ENCODE measurements at regions not wholly inside any gene's neighbourhood (a gene's known extent, or its start where the extent isn't known, plus 50 kb on each side); places are given as distances from the start of the nearest gene placed in this dataset.
A peak's percentile ranks its signal among the peaks of the same experiment; 100 is the strongest.

DNA sequence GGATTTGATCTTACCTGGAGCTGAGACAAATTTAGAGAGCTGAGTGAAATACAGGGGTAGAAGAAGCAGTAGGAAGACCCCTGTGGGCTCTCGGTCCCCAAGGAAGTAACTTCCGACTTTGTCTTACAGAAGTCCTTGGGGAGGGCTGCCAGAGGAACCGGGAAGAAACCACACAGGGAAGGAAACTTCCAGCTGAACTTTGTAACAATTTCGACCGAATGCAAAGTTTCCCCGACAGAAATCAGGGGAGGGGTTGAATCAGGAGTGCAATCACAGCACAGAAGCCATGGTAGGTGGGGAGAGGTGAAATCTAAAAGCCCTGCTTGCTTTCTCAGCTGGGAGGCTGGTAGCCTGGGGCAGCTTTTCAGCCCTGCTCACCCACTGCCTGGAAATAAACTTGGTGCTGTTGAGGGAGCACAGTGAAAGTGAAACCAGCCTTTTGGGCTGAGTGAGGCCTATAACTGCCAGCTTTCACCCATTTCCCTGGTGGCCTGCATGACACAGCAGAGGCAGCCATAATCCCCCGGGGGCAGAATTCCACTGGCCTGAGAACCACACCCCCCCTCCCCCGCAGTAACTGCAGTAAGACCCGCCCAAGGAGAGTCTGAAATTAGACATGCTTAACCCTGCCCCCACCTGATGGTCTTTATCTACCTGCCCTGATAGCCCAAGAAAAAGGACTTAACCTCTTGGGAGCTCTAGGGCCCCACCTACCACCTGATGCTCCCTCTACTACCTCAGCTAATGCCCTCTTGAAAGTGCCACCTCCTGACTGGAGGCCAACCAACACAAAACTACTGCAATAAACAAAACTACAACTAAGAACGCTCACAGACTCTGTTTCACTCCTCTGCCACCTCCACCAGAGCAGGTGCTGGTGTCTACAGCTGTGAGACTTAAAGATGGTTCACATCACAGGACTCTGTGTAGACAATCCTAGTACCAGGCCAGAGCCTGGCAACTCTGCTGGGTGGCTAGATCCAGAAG, 248.2 kb downstream of the PARM1 start:
- no peak overlapping the region for H3K4me3 Mint-ChIP-seq
- H3K9ac ChIP-seq (ENCODE audit: extremely low read depth, insufficient read length, low read length) = no peak overlapping the region

More for the DNA sequence above, 248.2 kb downstream of the PARM1 start:
- no peaks in the 10 kb centered on the region for H3K27me3 Mint-ChIP-seq (ENCODE audit: low read depth)
- H3K36me3 Mint-ChIP-seq (ENCODE audit: insufficient read depth in 1 of 3, low read depth in 3 of 3) = peaks cover 0 to 4% (median 0%) of the 10 kb centered on the region in 3 experiments; a peak in 3 of 7 replicates
- Histone ChIP-seq H4K91ac (ENCODE audit: insufficient read length, low read depth, low read length) (peak overlapping the region; percentile 75), H4K5ac (ENCODE audit: insufficient read length, low read depth, low read length) (no peak overlapping the region), H3K4me2 (ENCODE audit: insufficient read depth, insufficient read length, low read length) (no peak overlapping the region), H3K27me3 (ENCODE audit: insufficient read depth, low read length) (no peaks in the 10 kb centered on the region), H3K23me2 (ENCODE audit: insufficient read length, low read depth, low read length, poor library complexity, severe bottlenecking) (no peaks in the 10 kb centered on the region), H3K79me1 (ENCODE audit: insufficient read depth, low read depth, low read length, poor library complexity, severe bottlenecking) (no peaks in the 10 kb centered on the region), H2BK5ac (ENCODE audit: insufficient read length, low read length) (no peak overlapping the region), H4K8ac (replicated peaks; ENCODE audit: insufficient read length, low read depth, low read length) (no peak overlapping the region), H2BK120ac (ENCODE audit: low read depth, low read length, poor library complexity, severe bottlenecking) (no peak overlapping the region), H3K4ac (ENCODE audit: low read depth, low read length) (no peak overlapping the region), H2BK20ac (ENCODE audit: low read depth, low read length, poor library complexity, severe bottlenecking) (no peak overlapping the region), H3K4me1 (ENCODE audit: insufficient read depth, low read length) (0 out of 2 replicates have a peak, but pooled peaks cover 3% of the 10 kb centered on the region), H3K14ac (ENCODE audit: insufficient read depth, low read length) (no peak overlapping the region), H3K56ac (ENCODE audit: insufficient read length, low read depth, low read length) (no peak overlapping the region), H3K27ac (ENCODE audit: insufficient read length, low read depth, low read length) (no peak overlapping the region), H2AFZ (ENCODE audit: low read length) (peak overlapping the region; percentile 82), H2BK15ac (ENCODE audit: low read depth, low read length) (no peak overlapping the region), H4K20me1 (ENCODE audit: control insufficient read depth, insufficient read depth, insufficient read length) (no peaks in the 10 kb centered on the region), H3K23ac (ENCODE audit: insufficient read length, low read depth, low read length) (no peak overlapping the region), H3T11ph (ENCODE audit: low read length) (no peak overlapping the region), H3K79me2 (ENCODE audit: insufficient read depth, low read length) (no peaks in the 10 kb centered on the region), H2AK5ac (ENCODE audit: insufficient read length, low read length) (no peak overlapping the region), H3K18ac (ENCODE audit: insufficient read length, low read depth, low read length) (no peak overlapping the region), H3K9me3 (ENCODE audit: control insufficient read depth, low read depth, low read length) (no peaks in the 10 kb centered on the region), H2BK12ac (ENCODE audit: insufficient read length, low read depth, low read length) (no peak overlapping the region)
- TF ChIP-seq, protein P1, sequence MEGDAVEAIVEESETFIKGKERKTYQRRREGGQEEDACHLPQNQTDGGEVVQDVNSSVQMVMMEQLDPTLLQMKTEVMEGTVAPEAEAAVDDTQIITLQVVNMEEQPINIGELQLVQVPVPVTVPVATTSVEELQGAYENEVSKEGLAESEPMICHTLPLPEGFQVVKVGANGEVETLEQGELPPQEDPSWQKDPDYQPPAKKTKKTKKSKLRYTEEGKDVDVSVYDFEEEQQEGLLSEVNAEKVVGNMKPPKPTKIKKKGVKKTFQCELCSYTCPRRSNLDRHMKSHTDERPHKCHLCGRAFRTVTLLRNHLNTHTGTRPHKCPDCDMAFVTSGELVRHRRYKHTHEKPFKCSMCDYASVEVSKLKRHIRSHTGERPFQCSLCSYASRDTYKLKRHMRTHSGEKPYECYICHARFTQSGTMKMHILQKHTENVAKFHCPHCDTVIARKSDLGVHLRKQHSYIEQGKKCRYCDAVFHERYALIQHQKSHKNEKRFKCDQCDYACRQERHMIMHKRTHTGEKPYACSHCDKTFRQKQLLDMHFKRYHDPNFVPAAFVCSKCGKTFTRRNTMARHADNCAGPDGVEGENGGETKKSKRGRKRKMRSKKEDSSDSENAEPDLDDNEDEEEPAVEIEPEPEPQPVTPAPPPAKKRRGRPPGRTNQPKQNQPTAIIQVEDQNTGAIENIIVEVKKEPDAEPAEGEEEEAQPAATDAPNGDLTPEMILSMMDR (conservative IDR thresholded peaks at IDR 0.05) = no peak
- DNase-seq = peak; percentile 42
- H3K27ac Mint-ChIP-seq = peak overlapping the region in 2 of 3 experiments; percentile 52 to 91; a peak in 3 of 7 replicates
- peaks cover 4 to 10% of the 10 kb centered on the region in 2 experiments; a peak in 3 of 4 replicates for H3K4me1 Mint-ChIP-seq
- WGBS (ENCODE audit: extremely low coverage, insufficient read length, low lambda C conversion rate) = no CpG with 5 or more reads among the region's 10 CpGs
- H3K9me3 Mint-ChIP-seq = peaks cover 0 to 4% of the 10 kb centered on the region in 2 experiments; a peak in 1 of 5 replicates

Data from H9 (cell line).